OCI-LY1 (cell line): ENCODE measurements at regions not wholly inside any gene's neighbourhood (a gene's known extent, or its start where the extent isn't known, plus 50 kb on each side); places are given as distances from the start of the nearest gene placed in this dataset.
"Not testable (repeated sequence)": the region's sequence is repeated elsewhere in the genome, so short reads cannot be mapped to it uniquely, and the experiment has no call there.

Experiments used
- CTCF ChIP-seq: fragments of 200-600 bp; sonication (generic), shearing (Covaris generic); IDR thresholded peaks from 2 replicates; pipeline ENCODE4 v1.5.1; 2017; ENCODE audit warnings: mild to moderate bottlenecking, antibody characterized with exemption, low read length, moderate library complexity, mixed read lengths
- EZH2 ChIP-seq: fragments of 200-600 bp; sonication (generic), shearing (Covaris generic); IDR thresholded peaks from 2 replicates; pipeline ENCODE4 v1.8.0; 2017; ENCODE audit warnings: borderline replicate concordance, mixed run types, mild to moderate bottlenecking, antibody characterized with exemption, low read length, moderate library complexity, mixed read lengths

DNA sequence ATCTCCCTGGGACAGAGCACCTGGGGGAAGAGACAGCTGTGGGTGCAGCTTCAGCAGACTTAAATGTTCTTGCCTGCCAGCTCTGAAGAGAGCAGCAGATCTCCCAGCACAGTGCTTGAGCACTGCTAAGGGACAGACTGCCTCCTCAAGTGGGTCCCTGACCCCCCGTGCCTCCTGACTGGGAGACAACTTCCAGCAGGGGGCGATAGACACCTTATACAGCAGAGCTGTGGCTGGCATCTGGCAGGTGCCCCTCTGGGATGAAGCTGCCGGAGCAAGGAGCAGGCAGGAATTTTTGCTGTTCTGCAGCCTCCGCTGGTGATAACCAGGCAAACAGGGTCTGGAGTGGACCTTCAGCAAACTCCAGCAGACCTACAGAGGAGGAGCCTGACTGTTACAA lies 541.7 kb upstream of the PITX2 start:
- TF ChIP-seq CTCF: peak; percentile 48
- TF ChIP-seq EZH2: not testable (repeated sequence)
